ENCODE measurements at regions not wholly inside any gene's neighbourhood (a gene's known extent, or its start where the extent isn't known, plus 50 kb on each side); places are given as distances from the start of the nearest gene placed in this dataset.

- H3K4me3 ChIP-seq (ENCODE audit: control insufficient read depth, low read depth, low read length) = no peak overlapping the region
- DNase-seq (ENCODE audit: low read depth) = no peak
- no peak for TF ChIP-seq CTCF (conservative IDR thresholded peaks at IDR 0.05; ENCODE audit: control insufficient read depth, insufficient read depth, low read depth, low read length)
Observed at GRCh38 chr3:110894574-110894973, 177.0 kb upstream of the NECTIN3 start.

GRCh38 chr3:110895054-110895453 lies 176.6 kb upstream of the NECTIN3 start:
- H3K4me3 ChIP-seq (ENCODE audit: control insufficient read depth, low read depth, low read length) = no peak overlapping the region
- no peak for TF ChIP-seq CTCF (conservative IDR thresholded peaks at IDR 0.05; ENCODE audit: control insufficient read depth, insufficient read depth, low read depth, low read length)
- DNase-seq (ENCODE audit: low read depth) = no peak

GRCh38 chr3:110897046-110897445 lies 174.6 kb upstream of the NECTIN3 start:
- H3K4me3 ChIP-seq (ENCODE audit: control insufficient read depth, low read depth, low read length) = no peak overlapping the region
- DNase-seq (ENCODE audit: low read depth) = no peak
- TF ChIP-seq CTCF (conservative IDR thresholded peaks at IDR 0.05; ENCODE audit: control insufficient read depth, insufficient read depth, low read depth, low read length) = no peak

GRCh38 chr3:110900576-110900975 lies 171.0 kb upstream of the NECTIN3 start:
- DNase-seq (ENCODE audit: low read depth) = no peak
- no peak overlapping the region for H3K4me3 ChIP-seq (ENCODE audit: control insufficient read depth, low read depth, low read length)
- no peak for TF ChIP-seq CTCF (conservative IDR thresholded peaks at IDR 0.05; ENCODE audit: control insufficient read depth, insufficient read depth, low read depth, low read length)

- DNase-seq (ENCODE audit: low read depth) = no peak
- no peak for TF ChIP-seq CTCF (conservative IDR thresholded peaks at IDR 0.05; ENCODE audit: control insufficient read depth, insufficient read depth, low read depth, low read length)
- H3K4me3 ChIP-seq (ENCODE audit: control insufficient read depth, low read depth, low read length) = no peak overlapping the region
Observed at GRCh38 chr3:110901536-110901935, 170.1 kb upstream of the NECTIN3 start.

- DNase-seq (ENCODE audit: low read depth) = no peak
- no peak for TF ChIP-seq CTCF (conservative IDR thresholded peaks at IDR 0.05; ENCODE audit: control insufficient read depth, insufficient read depth, low read depth, low read length)
- H3K4me3 ChIP-seq (ENCODE audit: control insufficient read depth, low read depth, low read length) = no peak overlapping the region
Observed at GRCh38 chr3:110902453-110903085, 169.0 kb upstream of the NECTIN3 start.
